ENCODE measurements at regions not wholly inside any gene's neighbourhood (a gene's known extent, or its start where the extent isn't known, plus 50 kb on each side); places are given as distances from the start of the nearest gene placed in this dataset.

DNA sequence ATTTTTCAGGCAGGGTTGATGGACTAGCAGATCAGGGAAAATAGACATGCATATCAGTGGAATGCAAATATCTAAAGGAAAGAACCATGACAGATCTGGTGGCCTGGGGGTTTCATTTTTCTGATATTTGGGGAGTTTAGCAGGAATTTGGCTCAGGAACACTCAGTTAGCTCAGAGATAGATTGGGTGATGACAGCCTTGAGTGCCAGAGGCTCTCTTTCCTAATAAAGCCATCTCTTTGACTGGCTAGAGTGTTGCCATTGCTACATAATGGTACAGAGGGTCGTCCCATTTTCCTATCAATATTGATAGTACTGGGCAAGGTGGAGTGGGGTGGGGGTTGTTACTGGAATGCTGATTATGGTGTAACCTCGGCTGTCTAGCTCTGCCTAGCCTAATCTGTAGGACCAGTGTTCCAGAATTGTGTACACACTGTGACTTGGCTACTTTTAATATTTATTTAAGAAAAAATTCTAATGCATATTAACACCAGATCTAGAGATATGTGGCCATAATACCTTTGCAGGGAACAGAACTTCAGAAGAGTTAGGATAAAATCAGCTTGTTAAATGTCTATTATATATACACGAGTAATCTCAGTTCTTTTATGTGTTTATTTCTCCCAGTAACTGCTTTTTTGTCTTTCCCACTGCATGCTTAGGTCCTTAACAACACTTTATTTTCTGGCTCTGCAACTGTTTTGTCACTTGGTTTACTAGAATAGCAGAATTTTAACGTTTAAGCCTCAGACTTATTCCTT, 145.0 kb upstream of the SPOCK3 start:
- DNase-seq = no peak
- Histone ChIP-seq H3K4me3 (replicated peaks in 1 of 3) (no peak overlapping the region), H3K36me3 (no peaks in the 10 kb centered on the region), H3K27me3 (no peaks in the 10 kb centered on the region), H3K4me1 (no peaks in the 10 kb centered on the region), H3K9me3 (no peaks in the 10 kb centered on the region), H3K27ac (no peak overlapping the region)
- WGBS, 2 donors = 63 to 66% methylated on average over 4 of the region's 4 CpGs
- intact Hi-C loops (cut with DNase I) = no loop called here
- TF ChIP-seq POLR2A (IDR thresholded peaks at IDR 0.05) = no peak
- TF ChIP-seq, protein P1, sequence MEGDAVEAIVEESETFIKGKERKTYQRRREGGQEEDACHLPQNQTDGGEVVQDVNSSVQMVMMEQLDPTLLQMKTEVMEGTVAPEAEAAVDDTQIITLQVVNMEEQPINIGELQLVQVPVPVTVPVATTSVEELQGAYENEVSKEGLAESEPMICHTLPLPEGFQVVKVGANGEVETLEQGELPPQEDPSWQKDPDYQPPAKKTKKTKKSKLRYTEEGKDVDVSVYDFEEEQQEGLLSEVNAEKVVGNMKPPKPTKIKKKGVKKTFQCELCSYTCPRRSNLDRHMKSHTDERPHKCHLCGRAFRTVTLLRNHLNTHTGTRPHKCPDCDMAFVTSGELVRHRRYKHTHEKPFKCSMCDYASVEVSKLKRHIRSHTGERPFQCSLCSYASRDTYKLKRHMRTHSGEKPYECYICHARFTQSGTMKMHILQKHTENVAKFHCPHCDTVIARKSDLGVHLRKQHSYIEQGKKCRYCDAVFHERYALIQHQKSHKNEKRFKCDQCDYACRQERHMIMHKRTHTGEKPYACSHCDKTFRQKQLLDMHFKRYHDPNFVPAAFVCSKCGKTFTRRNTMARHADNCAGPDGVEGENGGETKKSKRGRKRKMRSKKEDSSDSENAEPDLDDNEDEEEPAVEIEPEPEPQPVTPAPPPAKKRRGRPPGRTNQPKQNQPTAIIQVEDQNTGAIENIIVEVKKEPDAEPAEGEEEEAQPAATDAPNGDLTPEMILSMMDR (IDR thresholded peaks at IDR 0.05) = no peak

DNA sequence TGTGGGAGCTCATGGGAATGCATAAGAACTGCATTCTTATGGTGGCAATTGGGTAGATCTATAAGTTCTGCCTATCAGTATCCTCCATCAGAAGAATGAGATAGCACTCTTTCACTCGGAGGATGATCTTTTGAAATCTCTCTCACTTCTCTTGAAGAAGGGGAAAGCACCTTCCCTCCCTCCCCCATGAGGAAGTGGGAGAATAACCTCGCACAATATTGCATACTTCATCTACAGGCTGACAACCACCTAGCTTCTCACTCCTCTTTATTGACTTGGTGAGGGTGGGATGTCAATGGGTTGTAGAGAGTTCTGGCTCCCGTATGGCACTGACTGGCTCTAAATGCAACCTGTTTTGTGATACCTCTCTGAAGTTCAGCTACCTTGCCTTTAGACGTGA, 146.7 kb upstream of the SPOCK3 start:
- Histone ChIP-seq H3K27me3 (no peaks in the 10 kb centered on the region), H3K9me3 (no peaks in the 10 kb centered on the region), H3K4me3 (replicated peaks in 1 of 3) (no peak overlapping the region), H3K36me3 (no peaks in the 10 kb centered on the region), H3K4me1 (no peaks in the 10 kb centered on the region), H3K27ac (no peak overlapping the region)
- intact Hi-C loops (cut with DNase I) = no loop called here
- no peak for DNase-seq
- 73 to 89% methylated on average over 4 of the region's 4 CpGs for WGBS, 2 donors
- no peak for TF ChIP-seq POLR2A (IDR thresholded peaks at IDR 0.05)
- TF ChIP-seq, protein P1 (IDR thresholded peaks at IDR 0.05) = no peak

DNA sequence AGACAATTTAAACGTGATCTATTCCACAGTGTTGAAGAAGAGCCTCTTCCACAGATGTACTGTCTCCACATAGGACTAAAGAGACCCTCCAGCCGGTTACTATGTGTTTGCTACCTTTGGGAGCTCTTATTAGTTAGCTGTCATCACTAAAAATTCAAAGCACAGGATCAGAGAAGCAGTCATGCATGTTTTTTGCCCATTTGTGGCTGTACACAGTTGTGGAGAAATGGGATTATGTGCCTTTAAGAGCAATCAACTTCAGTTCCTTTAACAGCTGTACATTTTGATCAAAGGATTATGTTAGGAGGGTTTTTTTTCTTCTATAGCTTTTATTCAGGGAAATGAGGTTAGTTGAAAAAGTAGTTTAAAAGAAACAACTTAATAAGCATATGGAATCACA, 149.0 kb upstream of the SPOCK3 start:
- Histone ChIP-seq H3K36me3 (no peaks in the 10 kb centered on the region), H3K4me3 (replicated peaks in 1 of 3) (no peak overlapping the region), H3K27ac (no peak overlapping the region), H3K4me1 (no peaks in the 10 kb centered on the region), H3K27me3 (no peaks in the 10 kb centered on the region), H3K9me3 (no peaks in the 10 kb centered on the region)
- WGBS, 2 donors = 45 to 49% methylated on average over 2 of the region's 2 CpGs
- intact Hi-C loops (cut with DNase I) = no loop called here
- DNase-seq = no peak
- TF ChIP-seq, protein P1 (IDR thresholded peaks at IDR 0.05) = no peak
- no peak for TF ChIP-seq POLR2A (IDR thresholded peaks at IDR 0.05)

DNA sequence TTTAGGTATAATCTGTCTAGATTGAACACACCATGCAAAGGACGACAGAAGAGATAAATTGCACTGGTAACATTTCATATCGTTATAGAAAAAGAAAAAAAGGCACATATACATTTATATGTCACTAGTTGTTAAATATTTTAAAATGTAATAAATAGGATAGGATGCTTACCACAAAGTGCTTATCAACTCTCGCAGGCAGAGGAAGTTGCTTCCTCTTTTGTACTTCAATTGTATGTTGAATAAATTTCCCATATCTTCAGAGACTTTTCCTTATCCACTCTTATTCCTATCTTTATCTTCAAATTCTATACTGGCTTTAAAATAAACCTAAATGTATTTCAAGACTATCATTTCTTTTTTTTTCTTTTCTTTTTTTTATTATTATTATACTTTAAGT, 163.3 kb upstream of the SPOCK3 start:
- Histone ChIP-seq H3K4me3 (replicated peaks in 1 of 3) (no peak overlapping the region), H3K27ac (no peak overlapping the region), H3K9me3 (no peaks in the 10 kb centered on the region), H3K27me3 (no peaks in the 10 kb centered on the region), H3K4me1 (no peaks in the 10 kb centered on the region), H3K36me3 (no peaks in the 10 kb centered on the region)
- TF ChIP-seq, protein P1 (IDR thresholded peaks at IDR 0.05) = no peak
- TF ChIP-seq POLR2A (IDR thresholded peaks at IDR 0.05) = no peak
- WGBS, 2 donors = 78 to 90% methylated on average over 3 of the region's 3 CpGs
- intact Hi-C loops (cut with DNase I) = no loop called here
- DNase-seq = no peak

DNA sequence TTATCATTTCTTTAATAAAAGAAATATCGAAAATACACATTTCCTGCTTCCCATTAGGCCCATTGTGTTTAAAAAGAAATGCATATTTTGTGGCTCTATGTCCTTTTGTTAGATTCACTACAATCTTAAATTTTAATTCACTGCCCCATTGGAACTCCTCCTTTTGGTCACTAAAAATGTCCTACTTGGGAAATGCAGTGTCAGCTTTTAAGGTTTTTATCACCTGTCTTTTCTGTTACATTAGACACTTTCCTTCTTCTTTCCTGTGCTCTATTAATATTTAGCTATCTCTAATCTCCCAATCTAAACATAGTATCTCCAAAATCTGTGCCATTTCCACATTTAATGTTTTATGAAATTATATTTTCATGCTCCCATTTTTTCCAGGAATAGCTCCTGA, 164.9 kb upstream of the SPOCK3 start:
- H3K9me3 ChIP-seq = no peaks in the 10 kb centered on the region
- H3K27ac ChIP-seq = no peak overlapping the region
- intact Hi-C loops (cut with DNase I) = no loop called here
- H3K36me3 ChIP-seq = no peaks in the 10 kb centered on the region
- 80 to 85% methylated on average over 1 of the region's 1 CpG for whole genome bisulfite sequencing, 2 donors
- no peak for DNase-seq
- H3K4me1 ChIP-seq = no peaks in the 10 kb centered on the region
- TF ChIP-seq POLR2A (IDR thresholded peaks at IDR 0.05) = no peak
- TF ChIP-seq, protein P1 (IDR thresholded peaks at IDR 0.05) = no peak
- no peaks in the 10 kb centered on the region for H3K27me3 ChIP-seq
- H3K4me3 ChIP-seq (replicated peaks in 1 of 3) = no peak overlapping the region

All from thyroid gland (tissue), 4 donors.